GM21423 (cell line): ENCODE measurements at regions not wholly inside any gene's neighbourhood (a gene's known extent, or its start where the extent isn't known, plus 50 kb on each side); places are given as distances from the start of the nearest gene placed in this dataset.
"Not testable (repeated sequence)": the region's sequence is repeated elsewhere in the genome, so short reads cannot be mapped to it uniquely, and the experiment has no call there.

Experiments used
- ATAC-seq: cut with Tn5 transposase; IDR thresholded peaks from one replicate; pipeline ENCODE4 v1.9.1; 2021; ENCODE audit warnings: mild to moderate bottlenecking, moderate library complexity; ENCODE audit not compliant: unreplicated experiment

GRCh38 chr15:66882251-66883020, 180.4 kb downstream of the SMAD6 start:
- no peak for ATAC-seq

GRCh38 chr15:66883284-66883911, 181.4 kb downstream of the SMAD6 start:
- ATAC-seq = no peak

- ATAC-seq = no peak
Measured at GRCh38 chr15:66884115-66884622, 181.2 kb upstream of the SMAD3 start.

- ATAC-seq = no peak
Measured at GRCh38 chr15:66884661-66885237, 180.7 kb upstream of the SMAD3 start.

- no peak for ATAC-seq
Measured at GRCh38 chr15:66885281-66885915, 180.0 kb upstream of the SMAD3 start.

- no peak for ATAC-seq
Measured at GRCh38 chr15:66886241-66886675, 179.1 kb upstream of the SMAD3 start.

GRCh38 chr15:66886686-66887273, 178.6 kb upstream of the SMAD3 start:
- ATAC-seq = no peak

GRCh38 chr15:66889298-66889697, 176.1 kb upstream of the SMAD3 start:
- not testable (repeated sequence) for ATAC-seq

- no peak for ATAC-seq
Measured at GRCh38 chr15:66891776-66892175, 173.6 kb upstream of the SMAD3 start.

- no peak for ATAC-seq
Measured at GRCh38 chr15:66893294-66893693, 172.1 kb upstream of the SMAD3 start.

- ATAC-seq = no peak
Measured at GRCh38 chr15:66894363-66894762, 171.0 kb upstream of the SMAD3 start.

GRCh38 chr15:66894986-66895780, 170.2 kb upstream of the SMAD3 start:
- no peak for ATAC-seq

- ATAC-seq = no peak
Measured at GRCh38 chr15:66895794-66896453, 169.5 kb upstream of the SMAD3 start.

GRCh38 chr15:66896611-66897010, 168.8 kb upstream of the SMAD3 start:
- no peak for ATAC-seq

GRCh38 chr15:66897416-66897815, 168.0 kb upstream of the SMAD3 start:
- no peak for ATAC-seq

GRCh38 chr15:66897971-66898370, 167.4 kb upstream of the SMAD3 start:
- no peak for ATAC-seq

GRCh38 chr15:66898656-66899386, 166.6 kb upstream of the SMAD3 start:
- no peak for ATAC-seq

- ATAC-seq = no peak
Measured at GRCh38 chr15:66899555-66900350, 165.6 kb upstream of the SMAD3 start.
